GM12875 (cell line): ENCODE measurements at regions not wholly inside any gene's neighbourhood (a gene's known extent, or its start where the extent isn't known, plus 50 kb on each side); places are given as distances from the start of the nearest gene placed in this dataset.

ENCODE experiments used
- H3K4me3 ChIP-seq: one replicate; pipeline ENCODE4 v1.5.1; 2011; ENCODE audit warnings: low read depth, low read length, control low read depth
- TF ChIP-seq, protein P1 (sequence below): IDR thresholded peaks from 2 replicates; pipeline ENCODE4 v1.5.1; 2011; ENCODE audit warnings: low read depth, mild to moderate bottlenecking, control low read depth, inconsistent platforms, low read length, moderate library complexity, borderline replicate concordance; ENCODE audit not compliant: insufficient read depth

GRCh38 chr10:31136386-31136785 lies 104.7 kb upstream of the ZNF438 start:
- TF ChIP-seq, protein P1, sequence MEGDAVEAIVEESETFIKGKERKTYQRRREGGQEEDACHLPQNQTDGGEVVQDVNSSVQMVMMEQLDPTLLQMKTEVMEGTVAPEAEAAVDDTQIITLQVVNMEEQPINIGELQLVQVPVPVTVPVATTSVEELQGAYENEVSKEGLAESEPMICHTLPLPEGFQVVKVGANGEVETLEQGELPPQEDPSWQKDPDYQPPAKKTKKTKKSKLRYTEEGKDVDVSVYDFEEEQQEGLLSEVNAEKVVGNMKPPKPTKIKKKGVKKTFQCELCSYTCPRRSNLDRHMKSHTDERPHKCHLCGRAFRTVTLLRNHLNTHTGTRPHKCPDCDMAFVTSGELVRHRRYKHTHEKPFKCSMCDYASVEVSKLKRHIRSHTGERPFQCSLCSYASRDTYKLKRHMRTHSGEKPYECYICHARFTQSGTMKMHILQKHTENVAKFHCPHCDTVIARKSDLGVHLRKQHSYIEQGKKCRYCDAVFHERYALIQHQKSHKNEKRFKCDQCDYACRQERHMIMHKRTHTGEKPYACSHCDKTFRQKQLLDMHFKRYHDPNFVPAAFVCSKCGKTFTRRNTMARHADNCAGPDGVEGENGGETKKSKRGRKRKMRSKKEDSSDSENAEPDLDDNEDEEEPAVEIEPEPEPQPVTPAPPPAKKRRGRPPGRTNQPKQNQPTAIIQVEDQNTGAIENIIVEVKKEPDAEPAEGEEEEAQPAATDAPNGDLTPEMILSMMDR = no peak
- no peak overlapping the region for H3K4me3 ChIP-seq

- no peak overlapping the region for H3K4me3 ChIP-seq
Measured at GRCh38 chr10:31136930-31137885, 105.5 kb upstream of the ZNF438 start.

DNA sequence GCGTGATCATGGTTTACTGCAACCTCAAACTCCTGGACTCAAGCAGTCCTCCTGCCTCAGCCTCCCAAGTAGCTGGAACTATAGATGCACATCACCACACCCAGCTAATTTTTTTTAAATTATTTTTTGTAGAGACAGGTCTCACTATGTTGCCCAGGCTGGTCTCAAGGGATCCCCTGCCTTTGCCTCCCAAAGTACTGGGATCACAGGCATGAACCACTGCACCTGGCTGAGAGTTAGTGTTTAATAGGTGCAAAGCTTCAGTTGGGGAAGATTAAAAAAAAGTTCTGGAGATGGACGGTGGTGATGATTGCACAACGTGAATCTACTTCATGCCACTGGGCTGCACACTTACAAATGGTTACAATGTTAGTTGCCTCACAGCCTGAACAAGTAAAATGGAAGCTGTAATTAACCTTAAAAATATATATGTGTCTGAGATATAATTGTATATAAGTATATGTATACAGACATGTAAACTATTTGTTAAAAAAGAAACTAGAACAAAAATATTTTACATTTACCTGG lies 106.4 kb upstream of the ZNF438 start:
- no peak overlapping the region for H3K4me3 ChIP-seq
- TF ChIP-seq, protein P1 = no peak

More at GRCh38 chr10:31136930-31137885, 105.5 kb upstream of the ZNF438 start:
- TF ChIP-seq, protein P1 = no peak

- TF ChIP-seq, protein P1 = no peak
- H3K4me3 ChIP-seq = no peak overlapping the region
Measured at GRCh38 chr10:31139497-31139896, 107.8 kb upstream of the ZNF438 start.

GRCh38 chr10:31140716-31141115 lies 109.1 kb upstream of the ZNF438 start:
- TF ChIP-seq, protein P1 = no peak

DNA sequence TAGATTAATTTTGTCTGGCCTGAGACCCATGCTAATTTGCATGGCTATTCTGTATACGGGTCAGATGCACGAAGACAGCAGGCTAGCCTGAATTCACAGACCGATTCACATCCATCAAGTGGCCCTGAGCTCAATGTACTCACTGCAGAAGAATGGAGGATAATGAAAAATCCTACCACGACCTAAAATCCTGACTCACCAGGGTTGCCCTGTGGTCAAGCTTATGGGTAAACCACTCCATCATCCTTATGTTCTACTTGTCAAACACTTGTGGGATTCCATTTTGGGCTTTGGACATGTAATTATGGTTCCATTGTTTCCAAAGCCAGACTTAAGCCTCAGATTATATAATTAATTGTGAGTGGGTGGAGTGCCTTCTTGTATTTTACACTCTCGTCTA lies 110.4 kb upstream of the ZNF438 start:
- TF ChIP-seq, protein P1 = no peak
- no peak overlapping the region for H3K4me3 ChIP-seq

More at GRCh38 chr10:31140716-31141115, 109.1 kb upstream of the ZNF438 start:
- no peak overlapping the region for H3K4me3 ChIP-seq
